A673 (cell line): ENCODE measurements at regions not wholly inside any gene's neighbourhood (a gene's known extent, or its start where the extent isn't known, plus 50 kb on each side); places are given as distances from the start of the nearest gene placed in this dataset.

ENCODE experiments used
- BruUV-seq: library from RNA; stranded (reverse); fragments of 400-500 nt; replicated peaks from 2 replicates; lab custom pipeline; 2021; lab: Mats Ljungman, UMichigan
- CTCF ChIA-PET: fragments of 300-600 bp; sonication (Branson Sonifier 250); formaldehyde crosslinking; loops from one replicate; lab custom pipeline; 2022; ENCODE audit warnings: antibody characterized with exemption; lab: Charles Lee
- POLR2A ChIA-PET: fragments of 300-600 bp; sonication (Branson Sonifier 250); formaldehyde crosslinking; loops from one replicate; lab custom pipeline; 2022; ENCODE audit warnings: antibody characterized with exemption; ENCODE audit not compliant: low non-redundant PET; lab: Charles Lee
- DNase-seq: peaks from one replicate; pipeline ENCODE4 v3.0.0-alpha.2; 2015; ENCODE audit warnings: low spot score
- H3K27ac ChIP-seq: fragments of 200-600 bp; sonication (generic); 2 replicates; pipeline ENCODE4 v1.5.1; 2016; ENCODE audit warnings: mixed run types, low read depth, mild to moderate bottlenecking, mixed read lengths, antibody characterized with exemption, low read length; ENCODE audit not compliant: poor library complexity, severe bottlenecking
- H3K27me3 ChIP-seq: fragments of 200-600 bp; sonication (generic); replicated peaks from 2 replicates; pipeline ENCODE4 v1.6.1; 2017; ENCODE audit warnings: mixed run types, low read depth, mild to moderate bottlenecking, mixed read lengths, antibody characterized with exemption, low read length; ENCODE audit not compliant: insufficient read depth, poor library complexity
- H3K36me3 ChIP-seq: fragments of 200-600 bp; sonication (generic); 2 replicates; pipeline ENCODE4 v1.6.1; 2016; ENCODE audit warnings: mixed run types, mild to moderate bottlenecking, mixed read lengths, antibody characterized with exemption, low read length; ENCODE audit not compliant: insufficient read depth, poor library complexity, severe bottlenecking
- H3K4me1 ChIP-seq: fragments of 200-600 bp; sonication (generic); 2 replicates; pipeline ENCODE4 v1.6.1; 2017; ENCODE audit warnings: mixed run types, mild to moderate bottlenecking, mixed read lengths, antibody characterized with exemption, low read length; ENCODE audit not compliant: insufficient read depth, poor library complexity, severe bottlenecking
- H3K4me3 ChIP-seq: fragments of 200-600 bp; sonication (generic); 2 replicates; pipeline ENCODE4 v1.5.1; 2016; ENCODE audit warnings: low read depth, mixed run types, mild to moderate bottlenecking, mixed read lengths, low read length; ENCODE audit not compliant: poor library complexity, severe bottlenecking
- H3K9me3 ChIP-seq: fragments of 200-600 bp; sonication (generic); 2 replicates; pipeline ENCODE4 v1.6.1; 2016; ENCODE audit warnings: mixed run types, low read depth, mild to moderate bottlenecking, mixed read lengths, antibody characterized with exemption, low read length; ENCODE audit not compliant: poor library complexity, severe bottlenecking
- CTCF ChIP-seq: fragments of 300-800, 200-600 bp; sonication (generic); conservative IDR thresholded peaks from 2 replicates; pipeline ENCODE4 v1.5.1; 2017; ENCODE audit warnings: low read depth, mild to moderate bottlenecking, antibody characterized with exemption, low read length, moderate library complexity, mixed read lengths
- EZH2 ChIP-seq: fragments of 200-600 bp; sonication (generic); IDR thresholded peaks from 2 replicates; pipeline ENCODE4 v1.6.1; 2017; ENCODE audit warnings: borderline replicate concordance, low read depth, mild to moderate bottlenecking, mixed read lengths, antibody characterized with exemption, low read length; ENCODE audit not compliant: poor library complexity, severe bottlenecking
- intact Hi-C: fragments of 100-400 bp; cut with micrococcal nuclease; formaldehyde crosslinking; loops from one replicate; pipeline ENCODE4 v1.10.0; 2022; ENCODE audit not compliant: unreplicated experiment

- no peak for TF ChIP-seq EZH2
- no peak for TF ChIP-seq CTCF
- ChIA-PET CTCF (no interaction called here), POLR2A (no interaction called here)
- Histone ChIP-seq H3K27me3 (no peaks in the 10 kb centered on the region), H3K9me3 (no peaks in the 10 kb centered on the region), H3K4me1 (no peaks in the 10 kb centered on the region), H3K4me3 (no peak overlapping the region), H3K36me3 (no peaks in the 10 kb centered on the region), H3K27ac (no peak overlapping the region)
- BruUV-seq = no TSS peak
- intact Hi-C loops = no loop called here
- no peak for DNase-seq
Measured at GRCh38 chr11:115921986-115922385, 417.8 kb upstream of the CADM1 start.

- ChIA-PET POLR2A (no interaction called here), CTCF (no interaction called here)
- H3K9me3 ChIP-seq = no peaks in the 10 kb centered on the region
- no peaks in the 10 kb centered on the region for H3K36me3 ChIP-seq
- no peaks in the 10 kb centered on the region for H3K4me1 ChIP-seq
- intact Hi-C loops = no loop called here
- H3K27me3 ChIP-seq = no peaks in the 10 kb centered on the region
- no peak overlapping the region for H3K4me3 ChIP-seq
- BruUV-seq = no TSS peak
- no peak overlapping the region for H3K27ac ChIP-seq
- TF ChIP-seq EZH2 (no peak), CTCF (no peak)
- DNase-seq = no peak
Measured at GRCh38 chr11:115921540-115921939, 417.3 kb upstream of the CADM1 start.

DNA sequence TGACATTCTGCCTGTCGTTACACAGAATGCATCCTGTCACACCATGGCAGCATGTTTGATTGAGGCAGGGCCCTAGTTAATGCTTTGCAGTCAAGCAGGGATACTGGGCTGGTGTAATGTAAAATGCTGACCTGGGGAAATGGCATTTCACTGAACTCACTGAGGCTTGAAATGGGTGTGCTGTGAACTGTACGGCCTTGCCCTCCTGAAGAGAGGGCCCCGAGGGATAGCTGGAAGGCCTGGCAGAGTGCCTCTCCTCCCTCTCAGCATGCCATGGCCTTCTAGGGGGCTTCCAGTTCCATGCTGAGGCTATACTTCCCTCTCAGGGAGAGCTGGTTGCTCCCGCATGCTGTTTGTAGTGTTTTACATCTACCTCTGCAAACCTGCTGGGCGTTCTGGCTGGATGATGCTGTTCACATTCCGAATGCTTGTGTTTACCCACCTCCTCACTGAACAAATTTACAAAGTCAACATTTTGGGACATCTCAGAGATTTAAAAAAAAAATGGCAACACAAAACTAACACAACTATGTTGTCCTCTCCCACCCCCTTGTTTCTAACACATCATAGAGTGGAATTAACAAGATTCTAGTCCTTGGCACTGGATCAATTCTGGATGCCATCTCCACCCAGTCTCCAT, 416.7 kb upstream of the CADM1 start:
- ChIA-PET POLR2A (no interaction called here), CTCF (no interaction called here)
- H3K36me3 ChIP-seq = no peaks in the 10 kb centered on the region
- no peaks in the 10 kb centered on the region for H3K4me1 ChIP-seq
- H3K4me3 ChIP-seq = no peak overlapping the region
- DNase-seq = no peak
- intact Hi-C loops = no loop called here
- TF ChIP-seq CTCF (no peak), EZH2 (no peak)
- H3K27ac ChIP-seq = no peak overlapping the region
- BruUV-seq = no TSS peak
- no peaks in the 10 kb centered on the region for H3K27me3 ChIP-seq
- H3K9me3 ChIP-seq = no peaks in the 10 kb centered on the region
